ENCODE measurements at regions not wholly inside any gene's neighbourhood (a gene's known extent, or its start where the extent isn't known, plus 50 kb on each side); places are given as distances from the start of the nearest gene placed in this dataset.

DNA sequence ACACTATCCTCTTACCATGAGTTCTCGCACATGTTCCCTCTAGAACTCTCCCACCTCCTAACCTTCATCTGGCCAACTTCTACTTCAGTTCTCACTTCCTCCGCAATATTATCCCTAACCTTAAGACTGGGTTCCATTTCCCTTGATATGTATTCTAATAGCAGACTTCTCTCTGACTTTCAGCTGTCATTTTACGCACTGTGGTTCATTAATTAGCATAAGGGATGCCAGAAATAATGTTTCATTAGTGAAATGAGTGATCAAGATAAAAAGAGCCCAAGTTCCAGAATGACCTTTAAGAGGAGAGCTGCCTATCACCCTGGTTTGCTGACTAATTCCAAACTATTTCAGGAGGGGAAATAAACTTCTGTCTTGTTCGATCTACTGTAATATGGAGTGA, 108.6 kb upstream of the CCDC150 start:
- TF ChIP-seq, protein P1, sequence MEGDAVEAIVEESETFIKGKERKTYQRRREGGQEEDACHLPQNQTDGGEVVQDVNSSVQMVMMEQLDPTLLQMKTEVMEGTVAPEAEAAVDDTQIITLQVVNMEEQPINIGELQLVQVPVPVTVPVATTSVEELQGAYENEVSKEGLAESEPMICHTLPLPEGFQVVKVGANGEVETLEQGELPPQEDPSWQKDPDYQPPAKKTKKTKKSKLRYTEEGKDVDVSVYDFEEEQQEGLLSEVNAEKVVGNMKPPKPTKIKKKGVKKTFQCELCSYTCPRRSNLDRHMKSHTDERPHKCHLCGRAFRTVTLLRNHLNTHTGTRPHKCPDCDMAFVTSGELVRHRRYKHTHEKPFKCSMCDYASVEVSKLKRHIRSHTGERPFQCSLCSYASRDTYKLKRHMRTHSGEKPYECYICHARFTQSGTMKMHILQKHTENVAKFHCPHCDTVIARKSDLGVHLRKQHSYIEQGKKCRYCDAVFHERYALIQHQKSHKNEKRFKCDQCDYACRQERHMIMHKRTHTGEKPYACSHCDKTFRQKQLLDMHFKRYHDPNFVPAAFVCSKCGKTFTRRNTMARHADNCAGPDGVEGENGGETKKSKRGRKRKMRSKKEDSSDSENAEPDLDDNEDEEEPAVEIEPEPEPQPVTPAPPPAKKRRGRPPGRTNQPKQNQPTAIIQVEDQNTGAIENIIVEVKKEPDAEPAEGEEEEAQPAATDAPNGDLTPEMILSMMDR (IDR thresholded peaks at IDR 0.05), result no peak
- TF ChIP-seq POLR2AphosphoS5 (IDR thresholded peaks at IDR 0.05; ENCODE audit: insufficient read depth in 1 of 2, low read depth in 1 of 2), result no peak
- TF ChIP-seq POLR2A (IDR thresholded peaks at IDR 0.05), result no peak

All from vagina (tissue), 2 donors.